Kidney (tissue), 13 donors: ENCODE measurements at regions not wholly inside any gene's neighbourhood (a gene's known extent, or its start where the extent isn't known, plus 50 kb on each side); places are given as distances from the start of the nearest gene placed in this dataset.
A peak's percentile ranks its signal among the peaks of the same experiment; 100 is the strongest.

Experiments
- DNase-seq, 5 donors: peaks; one replicate each; pipeline ENCODE4 v3.0.0-alpha.2; 2013 to 2020
- FAIRE-seq: peaks from 2 replicates; lab custom pipeline; 2012; peaks lifted over from hg19 to GRCh38; lab: Jason Lieb, UNC
- H3K27ac ChIP-seq, 2 donors: one replicate each; pipeline ENCODE4 v1.7.0; 2013; ENCODE audit warnings: low read depth in 2 of 2, low read length in 2 of 2, inconsistent platforms in 1 of 2
- H3K27me3 ChIP-seq: one replicate; pipeline ENCODE4 v1.7.1; 2013; ENCODE audit warnings: low read length, inconsistent platforms; ENCODE audit not compliant: control insufficient read depth, insufficient read depth
- H3K36me3 ChIP-seq, 3 donors: one replicate each; pipeline versions ENCODE4 v1.7.0 to v1.7.1; 2013; ENCODE audit warnings: low read length in 3 of 3, control low read depth in 1 of 3, inconsistent platforms in 1 of 3; ENCODE audit not compliant: insufficient read depth in 3 of 3, control insufficient read depth in 2 of 3
- H3K4me1 ChIP-seq, 3 donors: one replicate each; pipeline versions ENCODE4 v1.7.0 to v1.7.1; 2013; ENCODE audit warnings: low read length in 3 of 3, inconsistent platforms in 1 of 3, low read depth in 1 of 3; ENCODE audit not compliant: control insufficient read depth in 2 of 3, insufficient read depth in 2 of 3
- H3K4me3 ChIP-seq, 3 donors: one replicate each; pipeline versions ENCODE4 v1.7.0 to v1.8.1; 2013; ENCODE audit warnings: low read length in 3 of 3, control low read depth in 1 of 3, inconsistent platforms in 1 of 3
- H3K9ac ChIP-seq, 3 donors: one replicate each; pipeline versions ENCODE4 v1.7.0 to v1.7.1; 2013; ENCODE audit warnings: low read length in 3 of 3, control low read depth in 1 of 3, inconsistent platforms in 1 of 3
- H3K9me3 ChIP-seq, 3 donors: one replicate each; pipeline versions ENCODE4 v1.7.0 to v1.7.1; 2013; ENCODE audit warnings: low read length in 3 of 3, control low read depth in 1 of 3, inconsistent platforms in 1 of 3; ENCODE audit not compliant: control insufficient read depth in 2 of 3, insufficient read depth in 1 of 3
- CTCF ChIP-seq: IDR thresholded peaks from 3 replicates; pipeline ENCODE4 v1.5.1; 2012; ENCODE audit warnings: mild to moderate bottlenecking, moderate library complexity, borderline replicate concordance; ENCODE audit not compliant: insufficient read depth; ENCODE audit errors: extremely low read depth
- intact Hi-C: fragments of 100-400 bp; cut with DNase I; formaldehyde crosslinking; loops from one replicate; pipeline ENCODE4 v1.11.1; 2022
- donor health status: control.
- donor health status: control.
- donor health status: control.
- donor health status: control.
- donor health status: control.
- donor health status: DM: yes; HTN: yes; CAD: no.
- donor health status: Normal renal cell carcinoma (clear cell type).

- intact Hi-C loops: no loop called here
- H3K4me1 ChIP-seq: no peaks in the 10 kb centered on the region
- H3K27me3 ChIP-seq: no peaks in the 10 kb centered on the region
- no peaks in the 10 kb centered on the region for H3K36me3 ChIP-seq
- TF ChIP-seq CTCF: no peak
- no peak for DNase-seq
- H3K9me3 ChIP-seq: no peaks in the 10 kb centered on the region
- no peak overlapping the region for H3K4me3 ChIP-seq
- no peak for FAIRE-seq
- H3K27ac ChIP-seq: no peak overlapping the region
- H3K9ac ChIP-seq: no peak overlapping the region
These were observed 323.1 kb upstream of the CBLB start for GRCh38 chr3:106191913-106192312.

- TF ChIP-seq CTCF: no peak
- Histone ChIP-seq H3K9me3 (no peaks in the 10 kb centered on the region), H3K36me3 (no peaks in the 10 kb centered on the region), H3K9ac (no peak overlapping the region), H3K27me3 (no peaks in the 10 kb centered on the region), H3K4me3 (no peak overlapping the region), H3K4me1 (no peaks in the 10 kb centered on the region), H3K27ac (no peak overlapping the region)
- intact Hi-C loops: no loop called here
- no peak for DNase-seq
- no peak for FAIRE-seq
These were observed 325.1 kb upstream of the CBLB start for GRCh38 chr3:106193876-106194275.

DNA sequence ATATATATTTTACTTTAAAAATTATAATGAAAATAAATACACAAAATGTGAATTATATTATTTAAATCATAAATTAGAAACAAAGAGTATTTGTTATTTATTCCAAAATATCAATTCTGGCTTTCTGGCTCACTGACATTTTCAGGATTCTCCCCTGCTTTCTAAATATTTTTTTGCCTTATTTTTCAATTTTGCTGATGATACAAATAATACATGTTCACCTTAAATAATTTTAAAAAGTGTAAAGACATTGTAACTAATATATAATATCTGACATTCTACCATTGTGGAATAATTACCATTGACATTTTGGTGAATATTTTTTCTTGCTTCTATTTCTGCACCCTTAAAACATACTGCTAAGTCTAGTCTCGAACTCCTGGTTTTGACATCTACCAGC is 325.9 kb upstream of the CBLB start:
- intact Hi-C loops: no loop called here
- Histone ChIP-seq H3K27ac (no peak overlapping the region), H3K4me1 (no peaks in the 10 kb centered on the region), H3K36me3 (no peaks in the 10 kb centered on the region), H3K9ac (no peak overlapping the region), H3K9me3 (no peaks in the 10 kb centered on the region), H3K4me3 (no peak overlapping the region), H3K27me3 (no peaks in the 10 kb centered on the region)
- DNase-seq (no peak), FAIRE-seq (peak; percentile 42)
- no peak for TF ChIP-seq CTCF

- no peak overlapping the region for H3K9ac ChIP-seq
- no peaks in the 10 kb centered on the region for H3K27me3 ChIP-seq
- no peaks in the 10 kb centered on the region for H3K4me1 ChIP-seq
- FAIRE-seq (no peak), DNase-seq (no peak)
- intact Hi-C loops: no loop called here
- H3K9me3 ChIP-seq: no peaks in the 10 kb centered on the region
- no peaks in the 10 kb centered on the region for H3K36me3 ChIP-seq
- no peak overlapping the region for H3K27ac ChIP-seq
- H3K4me3 ChIP-seq: no peak overlapping the region
- TF ChIP-seq CTCF: no peak
These were observed 328.9 kb upstream of the CBLB start for GRCh38 chr3:106197532-106198194.
